ENCODE measurements at regions not wholly inside any gene's neighbourhood (a gene's known extent, or its start where the extent isn't known, plus 50 kb on each side); places are given as distances from the start of the nearest gene placed in this dataset.

DNA sequence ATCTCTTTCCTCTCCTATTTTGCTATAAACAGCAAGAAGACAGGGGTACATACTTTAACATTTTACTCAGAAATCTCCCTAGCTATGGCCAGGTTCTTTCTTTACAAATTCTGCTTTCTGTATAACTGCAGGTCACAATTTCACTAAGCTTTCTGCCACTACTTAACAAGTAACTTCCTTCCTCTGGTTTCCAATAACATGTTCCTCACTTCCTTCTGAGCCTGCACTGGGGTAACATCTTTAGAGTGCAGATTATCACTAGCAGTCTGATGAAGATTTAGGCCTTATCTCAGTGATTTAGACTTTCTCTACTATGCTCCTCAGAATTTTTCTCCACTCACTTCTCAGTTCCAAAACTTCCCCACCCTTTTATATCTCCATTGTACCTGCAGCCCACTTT lies 1930.5 kb upstream of the AGA start:
- no peak for TF ChIP-seq EP300 (IDR thresholded peaks at IDR 0.05)
- TF ChIP-seq, protein P1, sequence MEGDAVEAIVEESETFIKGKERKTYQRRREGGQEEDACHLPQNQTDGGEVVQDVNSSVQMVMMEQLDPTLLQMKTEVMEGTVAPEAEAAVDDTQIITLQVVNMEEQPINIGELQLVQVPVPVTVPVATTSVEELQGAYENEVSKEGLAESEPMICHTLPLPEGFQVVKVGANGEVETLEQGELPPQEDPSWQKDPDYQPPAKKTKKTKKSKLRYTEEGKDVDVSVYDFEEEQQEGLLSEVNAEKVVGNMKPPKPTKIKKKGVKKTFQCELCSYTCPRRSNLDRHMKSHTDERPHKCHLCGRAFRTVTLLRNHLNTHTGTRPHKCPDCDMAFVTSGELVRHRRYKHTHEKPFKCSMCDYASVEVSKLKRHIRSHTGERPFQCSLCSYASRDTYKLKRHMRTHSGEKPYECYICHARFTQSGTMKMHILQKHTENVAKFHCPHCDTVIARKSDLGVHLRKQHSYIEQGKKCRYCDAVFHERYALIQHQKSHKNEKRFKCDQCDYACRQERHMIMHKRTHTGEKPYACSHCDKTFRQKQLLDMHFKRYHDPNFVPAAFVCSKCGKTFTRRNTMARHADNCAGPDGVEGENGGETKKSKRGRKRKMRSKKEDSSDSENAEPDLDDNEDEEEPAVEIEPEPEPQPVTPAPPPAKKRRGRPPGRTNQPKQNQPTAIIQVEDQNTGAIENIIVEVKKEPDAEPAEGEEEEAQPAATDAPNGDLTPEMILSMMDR (IDR thresholded peaks at IDR 0.05): no peak
